ENCODE measurements at regions not wholly inside any gene's neighbourhood (a gene's known extent, or its start where the extent isn't known, plus 50 kb on each side); places are given as distances from the start of the nearest gene placed in this dataset.

- TF ChIP-seq EZH2phosphoT487 (IDR thresholded peaks at IDR 0.05; ENCODE audit: insufficient read depth, low read depth) (no peak), EZH2 (IDR thresholded peaks at IDR 0.05; ENCODE audit: insufficient read depth, poor library complexity, severe bottlenecking) (no peak)
- in situ Hi-C loops (cut with MboI): no loop called here
- no peaks in the 10 kb centered on the region for H3F3A ChIP-seq (ENCODE audit: insufficient read depth)
Measured at GRCh38 chr11:37968148-37968547, 1370.1 kb upstream of the RAG2 start.

GRCh38 chr11:37967635-37968034 lies 1369.6 kb upstream of the RAG2 start:
- TF ChIP-seq EZH2 (IDR thresholded peaks at IDR 0.05; ENCODE audit: insufficient read depth, poor library complexity, severe bottlenecking): no peak
- TF ChIP-seq EZH2phosphoT487 (IDR thresholded peaks at IDR 0.05; ENCODE audit: insufficient read depth, low read depth): no peak
- no peaks in the 10 kb centered on the region for H3K9me3 ChIP-seq (ENCODE audit: low read depth)

More at GRCh38 chr11:37968148-37968547, 1370.1 kb upstream of the RAG2 start:
- Histone ChIP-seq H2AFZ (no peak overlapping the region), H3K4me1 (ENCODE audit: insufficient read depth) (no peaks in the 10 kb centered on the region), H3K27ac (no peak overlapping the region), H3K79me2 (ENCODE audit: insufficient read depth) (no peaks in the 10 kb centered on the region), H3K9me2 (ENCODE audit: insufficient read depth) (no peaks in the 10 kb centered on the region), H3K4me2 (ENCODE audit: unreplicated experiment) (no peak overlapping the region), H3K27me3 (replicated peaks; ENCODE audit: insufficient read depth) (no peaks in the 10 kb centered on the region), H3K9ac (no peak overlapping the region), H3K4me3 (no peak overlapping the region), H3K36me3 (ENCODE audit: low read depth) (no peaks in the 10 kb centered on the region), H3K9me3 (ENCODE audit: low read depth) (no peaks in the 10 kb centered on the region), H4K20me1 (ENCODE audit: insufficient read depth) (no peaks in the 10 kb centered on the region)
- 20 to 22% methylated on average over 10 of the region's 10 CpGs for WGBS, 2 experiments (ENCODE audit: low coverage in 1 of 2, low lambda C conversion rate in 2 of 2, missing lambda C conversion rate in 2 of 2)
- DNase-seq: no peak

GRCh38 chr11:37963440-37963839 lies 1365.4 kb upstream of the RAG2 start:
- Histone ChIP-seq H3K27ac (no peak overlapping the region), H4K20me1 (ENCODE audit: insufficient read depth) (no peaks in the 10 kb centered on the region), H3K4me1 (ENCODE audit: insufficient read depth) (no peaks in the 10 kb centered on the region), H3K9me2 (ENCODE audit: insufficient read depth) (no peaks in the 10 kb centered on the region), H3F3A (ENCODE audit: insufficient read depth) (no peaks in the 10 kb centered on the region), H2AFZ (no peak overlapping the region), H3K9ac (no peak overlapping the region), H3K9me3 (ENCODE audit: low read depth) (no peaks in the 10 kb centered on the region), H3K36me3 (ENCODE audit: low read depth) (no peaks in the 10 kb centered on the region), H3K4me2 (ENCODE audit: unreplicated experiment) (no peak overlapping the region), H3K79me2 (ENCODE audit: insufficient read depth) (no peaks in the 10 kb centered on the region), H3K4me3 (no peak overlapping the region), H3K27me3 (replicated peaks; ENCODE audit: insufficient read depth) (no peaks in the 10 kb centered on the region)
- no peak for DNase-seq
- 21 to 25% methylated on average over 2 of the region's 2 CpGs for WGBS, 2 experiments (ENCODE audit: low coverage in 1 of 2, low lambda C conversion rate in 2 of 2, missing lambda C conversion rate in 2 of 2)
- in situ Hi-C loops (cut with MboI): no loop called here
- TF ChIP-seq EZH2 (IDR thresholded peaks at IDR 0.05; ENCODE audit: insufficient read depth, poor library complexity, severe bottlenecking) (no peak), EZH2phosphoT487 (IDR thresholded peaks at IDR 0.05; ENCODE audit: insufficient read depth, low read depth) (no peak)

More at GRCh38 chr11:37967635-37968034, 1369.6 kb upstream of the RAG2 start:
- H3F3A ChIP-seq (ENCODE audit: insufficient read depth): no peaks in the 10 kb centered on the region
- no peaks in the 10 kb centered on the region for H3K9me2 ChIP-seq (ENCODE audit: insufficient read depth)
- no peak overlapping the region for H2AFZ ChIP-seq
- H3K4me3 ChIP-seq: no peak overlapping the region
- no peak for DNase-seq
- H3K4me1 ChIP-seq (ENCODE audit: insufficient read depth): no peaks in the 10 kb centered on the region
- WGBS, 2 experiments (ENCODE audit: low coverage in 1 of 2, low lambda C conversion rate in 2 of 2, missing lambda C conversion rate in 2 of 2): 26% methylated on average over 6 to 10 of the region's 10 CpGs
- H3K79me2 ChIP-seq (ENCODE audit: insufficient read depth): no peaks in the 10 kb centered on the region
- H3K27me3 ChIP-seq (replicated peaks; ENCODE audit: insufficient read depth): no peaks in the 10 kb centered on the region
- no peaks in the 10 kb centered on the region for H3K36me3 ChIP-seq (ENCODE audit: low read depth)
- H3K27ac ChIP-seq: no peak overlapping the region
- no peaks in the 10 kb centered on the region for H4K20me1 ChIP-seq (ENCODE audit: insufficient read depth)
- in situ Hi-C loops (cut with MboI): no loop called here
- H3K9ac ChIP-seq: no peak overlapping the region
- H3K4me2 ChIP-seq (ENCODE audit: unreplicated experiment): no peak overlapping the region

- no peak overlapping the region for H3K27ac ChIP-seq
- TF ChIP-seq EZH2 (IDR thresholded peaks at IDR 0.05; ENCODE audit: insufficient read depth, poor library complexity, severe bottlenecking): no peak
- TF ChIP-seq EZH2phosphoT487 (IDR thresholded peaks at IDR 0.05; ENCODE audit: insufficient read depth, low read depth): no peak
- H3K9me2 ChIP-seq (ENCODE audit: insufficient read depth): no peaks in the 10 kb centered on the region
- no peak overlapping the region for H2AFZ ChIP-seq
- no peaks in the 10 kb centered on the region for H3K27me3 ChIP-seq (replicated peaks; ENCODE audit: insufficient read depth)
- H3K79me2 ChIP-seq (ENCODE audit: insufficient read depth): no peaks in the 10 kb centered on the region
- H3K4me1 ChIP-seq (ENCODE audit: insufficient read depth): no peaks in the 10 kb centered on the region
- H4K20me1 ChIP-seq (ENCODE audit: insufficient read depth): no peaks in the 10 kb centered on the region
- no peaks in the 10 kb centered on the region for H3K36me3 ChIP-seq (ENCODE audit: low read depth)
- H3K4me3 ChIP-seq: no peak overlapping the region
- in situ Hi-C loops (cut with MboI): no loop called here
- H3K9ac ChIP-seq: no peak overlapping the region
- H3K9me3 ChIP-seq (ENCODE audit: low read depth): no peaks in the 10 kb centered on the region
- DNase-seq: no peak
- no peak overlapping the region for H3K4me2 ChIP-seq (ENCODE audit: unreplicated experiment)
- WGBS, 2 experiments (ENCODE audit: low coverage in 1 of 2, low lambda C conversion rate in 2 of 2, missing lambda C conversion rate in 2 of 2): 0% methylated on average over 1 of the region's 1 CpG
- no peaks in the 10 kb centered on the region for H3F3A ChIP-seq (ENCODE audit: insufficient read depth)
Measured at GRCh38 chr11:37957717-37958116, 1359.7 kb upstream of the RAG2 start.

- Histone ChIP-seq H3K4me2 (ENCODE audit: unreplicated experiment) (no peak overlapping the region), H3K27ac (no peak overlapping the region), H3K9ac (no peak overlapping the region), H3F3A (ENCODE audit: insufficient read depth) (no peaks in the 10 kb centered on the region), H4K20me1 (ENCODE audit: insufficient read depth) (no peaks in the 10 kb centered on the region), H3K9me3 (ENCODE audit: low read depth) (no peaks in the 10 kb centered on the region), H3K36me3 (ENCODE audit: low read depth) (no peaks in the 10 kb centered on the region), H2AFZ (no peak overlapping the region), H3K4me1 (ENCODE audit: insufficient read depth) (no peaks in the 10 kb centered on the region), H3K4me3 (no peak overlapping the region), H3K9me2 (ENCODE audit: insufficient read depth) (no peaks in the 10 kb centered on the region), H3K79me2 (ENCODE audit: insufficient read depth) (no peaks in the 10 kb centered on the region), H3K27me3 (replicated peaks; ENCODE audit: insufficient read depth) (no peaks in the 10 kb centered on the region)
- WGBS, 2 experiments (ENCODE audit: low coverage in 1 of 2, low lambda C conversion rate in 2 of 2, missing lambda C conversion rate in 2 of 2): 0% methylated on average over 2 of the region's 2 CpGs
- TF ChIP-seq EZH2 (IDR thresholded peaks at IDR 0.05; ENCODE audit: insufficient read depth, poor library complexity, severe bottlenecking): no peak
- in situ Hi-C loops (cut with MboI): no loop called here
- DNase-seq: no peak
Measured at GRCh38 chr11:37951996-37952395, 1354.0 kb upstream of the RAG2 start.

Data from GM23248 (cell line).